HG02642 (cell line): ENCODE measurements at regions not wholly inside any gene's neighbourhood (a gene's known extent, or its start where the extent isn't known, plus 50 kb on each side); places are given as distances from the start of the nearest gene placed in this dataset.
"Not testable (repeated sequence)": the region's sequence is repeated elsewhere in the genome, so short reads cannot be mapped to it uniquely, and the experiment has no call there.

Source experiments
- ATAC-seq: cut with Tn5 transposase; IDR thresholded peaks from one replicate; pipeline ENCODE4 v1.9.1; 2021; ENCODE audit warnings: mild to moderate bottlenecking; ENCODE audit not compliant: unreplicated experiment, poor library complexity

- ATAC-seq: no peak
These were observed 322.8 kb upstream of the NAALADL2 start for GRCh38 chr3:174536319-174536718.

- no peak for ATAC-seq
These were observed 321.0 kb upstream of the NAALADL2 start for GRCh38 chr3:174538151-174538550.

- no peak for ATAC-seq
These were observed 318.8 kb upstream of the NAALADL2 start for GRCh38 chr3:174540116-174540908.

- ATAC-seq: no peak
These were observed 317.3 kb upstream of the NAALADL2 start for GRCh38 chr3:174541708-174542315.

GRCh38 chr3:174547801-174548435 is 311.2 kb upstream of the NAALADL2 start:
- no peak for ATAC-seq

- no peak for ATAC-seq
These were observed 310.1 kb upstream of the NAALADL2 start for GRCh38 chr3:174548841-174549623.

- ATAC-seq: no peak
These were observed 277.6 kb upstream of the NAALADL2 start for GRCh38 chr3:174581558-174581957.

- ATAC-seq: no peak
These were observed 275.7 kb upstream of the NAALADL2 start for GRCh38 chr3:174583396-174583795.

GRCh38 chr3:174587137-174587536 is 272.0 kb upstream of the NAALADL2 start:
- ATAC-seq: not testable (repeated sequence)

- ATAC-seq: no peak
These were observed 262.6 kb upstream of the NAALADL2 start for GRCh38 chr3:174596447-174596982.

GRCh38 chr3:174598885-174599439 is 260.2 kb upstream of the NAALADL2 start:
- no peak for ATAC-seq

GRCh38 chr3:174613173-174613572 is 246.0 kb upstream of the NAALADL2 start:
- ATAC-seq: no peak

GRCh38 chr3:174614036-174614435 is 245.1 kb upstream of the NAALADL2 start:
- ATAC-seq: no peak

GRCh38 chr3:174618368-174619080 is 240.6 kb upstream of the NAALADL2 start:
- ATAC-seq: no peak

GRCh38 chr3:174619239-174619638 is 239.9 kb upstream of the NAALADL2 start:
- no peak for ATAC-seq

- ATAC-seq: no peak
These were observed 239.0 kb upstream of the NAALADL2 start for GRCh38 chr3:174620138-174620537.

GRCh38 chr3:174620855-174621472 is 238.2 kb upstream of the NAALADL2 start:
- ATAC-seq: no peak

GRCh38 chr3:174633342-174633741 is 225.8 kb upstream of the NAALADL2 start:
- ATAC-seq: no peak

GRCh38 chr3:174636451-174636850 is 222.7 kb upstream of the NAALADL2 start:
- no peak for ATAC-seq
